Body of pancreas (tissue), 4 donors: ENCODE measurements at regions not wholly inside any gene's neighbourhood (a gene's known extent, or its start where the extent isn't known, plus 50 kb on each side); places are given as distances from the start of the nearest gene placed in this dataset.
"Not testable (repeated sequence)": the region's sequence is repeated elsewhere in the genome, so short reads cannot be mapped to it uniquely, and the experiment has no call there.

Experiments used
- CTCF ChIP-seq, 7 experiments: fragments of 450-650 bp in 4 of 7; fragments of 200-600 bp in 3 of 7; sonication (generic) in 3 of 7; IDR thresholded peaks; one replicate each; pipeline ENCODE4 v1.5.1; 2016 to 2019; ENCODE audit warnings: antibody characterized with exemption in 7 of 7
- POLR2A ChIP-seq, 3 donors: fragments of 450-650 bp; IDR thresholded peaks; one replicate each; pipeline ENCODE4 v1.6.1; 2016; ENCODE audit warnings: antibody characterized with exemption in 3 of 3, mild to moderate bottlenecking in 2 of 3

- not testable (repeated sequence) for TF ChIP-seq CTCF, POLR2A (IDR thresholded peaks at IDR 0.05)
Observed at GRCh38 chr10:46761471-46761870, 149.8 kb upstream of the PTPN20 start.
